ENCODE measurements at regions not wholly inside any gene's neighbourhood (a gene's known extent, or its start where the extent isn't known, plus 50 kb on each side); places are given as distances from the start of the nearest gene placed in this dataset.
"Not testable (repeated sequence)": the region's sequence is repeated elsewhere in the genome, so short reads cannot be mapped to it uniquely, and the experiment has no call there.

DNA sequence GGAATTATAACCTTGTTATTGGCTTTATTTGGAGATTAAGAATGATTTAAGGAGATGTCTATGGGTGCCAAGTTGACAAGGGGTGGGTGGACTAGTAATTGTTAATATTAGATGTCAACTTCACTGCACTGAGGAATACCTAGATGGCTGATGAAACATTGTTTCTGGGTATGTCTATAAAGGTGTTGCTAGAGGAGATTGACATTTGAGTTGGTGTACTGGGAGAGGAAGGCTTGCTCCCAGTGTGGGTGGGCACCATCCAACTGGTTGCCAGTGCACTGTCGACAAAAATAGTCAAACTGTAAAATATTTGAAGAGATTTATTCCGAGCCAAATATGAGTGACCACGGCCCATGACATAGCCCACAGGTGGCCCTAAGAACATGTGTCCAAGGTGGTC, 378.8 kb downstream of the NDFIP2 start:
- TF ChIP-seq, protein P1, sequence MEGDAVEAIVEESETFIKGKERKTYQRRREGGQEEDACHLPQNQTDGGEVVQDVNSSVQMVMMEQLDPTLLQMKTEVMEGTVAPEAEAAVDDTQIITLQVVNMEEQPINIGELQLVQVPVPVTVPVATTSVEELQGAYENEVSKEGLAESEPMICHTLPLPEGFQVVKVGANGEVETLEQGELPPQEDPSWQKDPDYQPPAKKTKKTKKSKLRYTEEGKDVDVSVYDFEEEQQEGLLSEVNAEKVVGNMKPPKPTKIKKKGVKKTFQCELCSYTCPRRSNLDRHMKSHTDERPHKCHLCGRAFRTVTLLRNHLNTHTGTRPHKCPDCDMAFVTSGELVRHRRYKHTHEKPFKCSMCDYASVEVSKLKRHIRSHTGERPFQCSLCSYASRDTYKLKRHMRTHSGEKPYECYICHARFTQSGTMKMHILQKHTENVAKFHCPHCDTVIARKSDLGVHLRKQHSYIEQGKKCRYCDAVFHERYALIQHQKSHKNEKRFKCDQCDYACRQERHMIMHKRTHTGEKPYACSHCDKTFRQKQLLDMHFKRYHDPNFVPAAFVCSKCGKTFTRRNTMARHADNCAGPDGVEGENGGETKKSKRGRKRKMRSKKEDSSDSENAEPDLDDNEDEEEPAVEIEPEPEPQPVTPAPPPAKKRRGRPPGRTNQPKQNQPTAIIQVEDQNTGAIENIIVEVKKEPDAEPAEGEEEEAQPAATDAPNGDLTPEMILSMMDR (IDR thresholded peaks at IDR 0.05) = no peak
- ATAC-seq (ENCODE audit: low FRiP score) (no peak), DNase-seq (ENCODE audit: low spot score) (no peak)

DNA sequence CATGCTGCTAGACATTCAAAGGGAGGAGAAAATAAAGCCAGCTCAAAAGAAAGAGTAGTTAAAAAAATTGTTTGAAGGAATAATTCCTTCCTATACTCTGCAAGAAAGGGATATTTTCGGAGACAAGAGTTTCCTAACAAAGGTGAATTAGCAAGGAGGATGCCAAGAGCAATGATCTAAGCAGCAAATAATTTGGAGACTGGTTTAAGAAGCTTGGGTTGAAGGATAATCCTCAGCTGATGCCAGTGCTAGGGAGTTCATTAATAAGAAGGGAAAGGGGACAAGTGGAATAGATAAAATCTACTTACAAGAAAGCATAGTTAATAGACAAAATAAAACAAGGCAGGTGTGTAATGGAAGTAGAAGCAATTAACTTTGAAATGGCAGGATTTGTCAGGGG, 372.3 kb downstream of the NDFIP2 start:
- ATAC-seq (ENCODE audit: low FRiP score) = no peak
- no peak for DNase-seq (ENCODE audit: low spot score)
- TF ChIP-seq, protein P1 (IDR thresholded peaks at IDR 0.05) = no peak

DNA sequence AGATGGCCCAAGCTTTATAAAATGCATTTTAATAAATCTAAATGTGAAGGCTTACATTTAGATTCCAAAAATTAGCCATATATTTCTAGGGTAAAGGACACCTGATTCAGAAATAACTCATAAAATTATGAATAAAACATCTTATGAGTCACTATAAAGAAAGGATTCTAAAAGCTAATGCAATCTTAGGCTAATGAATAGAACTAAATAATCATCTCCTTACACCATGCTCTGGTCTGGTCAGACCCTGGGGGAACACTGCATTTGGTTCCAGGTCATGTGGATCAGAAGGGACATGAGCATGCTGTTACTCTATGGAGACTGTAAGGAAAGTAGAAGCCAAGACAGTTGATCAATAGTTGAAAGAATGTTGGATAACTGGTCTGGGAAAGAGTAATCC, 370.4 kb downstream of the NDFIP2 start:
- TF ChIP-seq, protein P1 (IDR thresholded peaks at IDR 0.05) = no peak
- ATAC-seq (ENCODE audit: low FRiP score) (no peak), DNase-seq (ENCODE audit: low spot score) (no peak)

DNA sequence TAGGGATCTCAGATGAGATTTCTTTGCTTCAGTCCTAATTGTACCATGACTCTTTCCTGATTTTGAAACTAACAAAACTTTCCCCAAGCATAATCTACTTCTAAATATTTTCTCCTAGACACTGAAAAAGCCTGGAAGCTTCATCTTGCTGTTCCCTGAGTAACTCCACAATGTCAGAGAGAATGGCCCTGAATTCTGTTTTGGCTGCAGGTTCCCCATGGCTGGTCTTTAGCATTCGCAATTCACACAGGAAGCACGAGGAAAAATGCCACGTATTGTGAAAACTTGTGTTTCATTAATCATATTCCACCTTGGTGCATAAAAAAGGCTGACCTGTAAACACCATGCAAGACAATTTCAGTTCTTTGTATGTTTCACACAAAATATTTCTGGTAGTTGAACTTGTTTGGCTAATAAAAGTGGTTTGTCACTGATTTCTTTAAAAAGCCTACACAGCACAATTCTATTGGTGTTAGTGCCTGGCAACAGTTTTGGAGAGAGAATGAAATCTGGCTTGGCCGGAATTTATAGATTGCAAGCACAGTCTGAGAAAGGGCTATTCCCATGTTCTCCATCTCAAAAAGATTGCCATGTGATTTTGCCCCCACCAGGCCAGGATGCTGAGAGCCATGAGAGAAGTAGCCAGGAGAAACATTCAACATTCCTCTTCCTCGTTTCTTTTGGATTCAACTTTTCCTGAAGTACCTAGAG, 367.1 kb downstream of the NDFIP2 start:
- TF ChIP-seq, protein P1 (IDR thresholded peaks at IDR 0.05) = no peak
- DNase-seq (ENCODE audit: low spot score) (no peak), ATAC-seq (ENCODE audit: low FRiP score) (no peak)

DNA sequence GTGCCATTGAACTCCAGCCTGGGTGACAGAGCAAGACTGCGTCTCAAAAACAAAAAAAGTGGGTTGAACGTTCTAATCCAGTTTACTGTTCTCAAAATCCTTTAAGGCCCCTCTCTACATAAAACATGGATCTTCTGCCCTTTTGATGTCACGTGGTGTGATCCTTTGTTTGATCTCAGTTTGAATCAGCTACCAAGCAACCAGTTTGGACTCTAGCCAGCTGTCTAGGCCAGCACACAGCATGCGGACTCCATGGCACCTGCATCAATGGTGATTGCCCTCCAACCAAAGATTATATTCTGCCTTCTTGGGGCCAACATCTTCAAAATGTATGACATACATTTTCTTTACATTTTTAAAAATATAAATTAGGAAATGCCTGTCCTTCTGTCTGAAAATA, 365.4 kb downstream of the NDFIP2 start:
- TF ChIP-seq, protein P1 (IDR thresholded peaks at IDR 0.05) = no peak
- DNase-seq (ENCODE audit: low spot score) (no peak), ATAC-seq (ENCODE audit: low FRiP score) (no peak)

DNA sequence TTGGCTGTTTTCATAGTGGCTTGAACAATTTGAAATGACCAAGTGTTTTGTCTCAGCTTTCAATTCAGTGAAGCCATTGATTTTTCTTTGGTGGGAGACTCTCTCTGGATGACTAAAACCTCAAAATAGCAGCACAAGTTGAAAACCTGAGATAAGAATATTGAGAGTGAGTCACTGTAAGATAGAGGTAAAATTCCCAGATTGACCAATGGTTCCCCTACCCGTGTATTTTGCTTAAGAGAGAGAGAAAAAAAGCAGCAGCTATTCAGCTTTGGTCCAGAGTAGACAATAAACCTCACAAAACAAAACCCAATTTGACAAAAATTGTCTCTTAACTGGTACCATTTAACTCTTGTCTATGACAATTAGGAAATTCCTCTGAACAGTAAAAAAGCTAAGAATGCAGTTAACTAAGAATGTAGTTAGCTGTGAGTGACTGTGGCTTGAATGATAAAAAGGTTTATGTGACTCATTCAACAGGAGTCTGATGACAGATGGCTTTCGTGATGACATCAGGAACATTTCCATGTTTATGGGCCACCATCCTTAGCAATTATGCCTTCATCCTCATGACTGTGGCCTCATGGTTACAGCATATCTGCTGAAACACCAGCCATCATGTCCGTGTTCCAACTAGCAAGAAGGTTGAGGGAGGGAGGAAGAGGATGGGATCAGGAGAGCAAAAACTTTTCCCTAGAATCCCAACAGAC, 356.9 kb downstream of the NDFIP2 start:
- TF ChIP-seq, protein P1 (IDR thresholded peaks at IDR 0.05) = no peak
- ATAC-seq (ENCODE audit: low FRiP score) (no peak), DNase-seq (ENCODE audit: low spot score) (no peak)

DNA sequence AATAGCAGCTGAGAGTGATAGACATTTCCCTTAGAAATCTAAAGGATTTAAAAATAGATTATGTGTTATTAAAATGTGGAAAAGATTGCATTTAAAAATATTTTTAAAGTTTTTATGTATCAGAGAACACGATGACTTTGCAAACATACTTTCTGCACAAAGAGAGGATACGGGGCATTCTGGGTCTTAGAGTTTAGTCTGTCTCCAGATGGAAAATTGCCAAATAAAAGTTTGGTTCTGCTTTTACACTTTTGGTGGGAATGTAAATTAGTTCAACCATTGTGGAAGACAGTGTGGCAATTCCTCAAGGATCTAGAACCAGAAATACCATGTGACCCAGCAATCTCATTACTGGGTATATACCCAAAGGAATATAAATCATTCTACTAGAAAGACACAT, 355.2 kb downstream of the NDFIP2 start:
- not testable (repeated sequence) for DNase-seq (ENCODE audit: low spot score); ATAC-seq (ENCODE audit: low FRiP score)

All from omental fat pad (tissue), 3 donors.